ENCODE measurements at regions not wholly inside any gene's neighbourhood (a gene's known extent, or its start where the extent isn't known, plus 50 kb on each side); places are given as distances from the start of the nearest gene placed in this dataset.
A peak's percentile ranks its signal among the peaks of the same experiment; 100 is the strongest.

- DNase-seq = no peak
Measured at GRCh38 chr14:80378084-80378690, 166.9 kb upstream of the DIO2 start.

GRCh38 chr14:80364816-80365215, 153.5 kb upstream of the DIO2 start:
- no peak for DNase-seq

DNA sequence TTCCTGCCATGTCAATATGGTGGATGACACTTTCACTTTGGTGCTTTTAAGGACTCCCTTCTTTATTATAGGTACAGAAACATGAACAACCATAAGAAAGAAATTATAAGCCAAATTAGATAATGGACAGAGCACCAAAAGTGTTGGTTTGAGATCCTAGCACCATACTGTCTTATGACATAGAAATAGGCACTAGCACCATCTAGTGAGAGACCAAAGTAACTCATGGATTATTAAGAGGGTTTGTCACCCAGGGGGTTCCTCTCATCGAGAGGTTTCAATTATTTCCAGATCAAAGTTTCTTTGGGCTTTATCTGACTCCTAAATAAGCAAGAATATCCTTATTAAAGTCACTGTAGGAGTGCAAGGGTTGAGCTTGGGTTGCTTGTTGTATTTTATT, 153.0 kb upstream of the DIO2 start:
- peak; percentile 57 for DNase-seq

DNA sequence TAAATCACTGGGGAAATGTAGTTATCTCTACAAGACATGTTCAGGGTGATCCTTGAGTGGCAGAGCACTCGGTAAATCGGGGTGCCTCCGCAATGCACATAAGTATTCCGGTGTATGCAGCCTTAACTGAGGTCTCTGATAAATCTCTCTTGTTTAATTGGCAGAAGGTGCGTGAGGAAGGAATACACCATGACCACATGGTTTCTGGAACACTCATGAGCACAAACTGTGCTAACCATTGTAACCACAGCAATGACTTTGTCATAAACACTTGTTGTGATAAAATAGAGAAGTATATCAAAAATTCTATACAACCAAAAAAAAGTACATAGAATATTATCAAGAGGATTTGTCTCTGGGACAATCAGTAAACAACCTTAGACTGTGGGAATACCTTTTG, 146.8 kb upstream of the DIO2 start:
- DNase-seq = no peak

- DNase-seq = peak; percentile 29
Measured at GRCh38 chr14:80356413-80356812, 145.1 kb upstream of the DIO2 start.

DNA sequence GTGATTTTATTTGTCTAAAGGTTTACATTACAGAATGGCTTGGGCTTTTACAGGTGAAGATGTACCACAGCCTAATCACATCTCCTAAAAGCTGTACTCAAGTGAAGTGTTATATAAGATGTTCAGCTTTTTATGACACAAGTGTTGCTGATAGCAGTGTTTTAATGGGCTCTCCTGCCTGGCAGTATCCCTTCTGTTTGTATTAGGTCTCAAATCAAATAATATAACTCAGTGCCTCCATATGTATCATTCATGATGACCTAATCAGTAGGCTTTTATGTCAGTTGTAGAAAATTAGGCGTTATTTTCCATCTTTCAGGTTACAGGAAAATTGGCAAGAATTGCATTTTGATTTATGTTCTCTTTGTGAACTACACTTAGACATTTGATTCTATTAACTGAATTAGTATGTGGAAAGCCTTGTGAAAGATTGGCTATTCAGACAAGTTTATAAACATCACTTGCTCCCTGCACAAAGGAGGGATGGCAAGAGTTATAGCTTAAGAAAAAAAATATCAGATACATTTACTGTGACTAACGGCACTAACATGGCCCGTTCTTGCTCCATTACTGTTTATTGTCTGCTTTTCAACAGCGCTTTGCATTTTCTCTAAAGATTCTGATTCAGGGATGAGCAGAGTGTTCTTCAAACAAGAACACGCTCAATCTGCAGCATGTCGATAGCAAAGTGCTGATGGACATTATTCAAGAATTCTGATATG, 143.7 kb upstream of the DIO2 start:
- DNase-seq = no peak

GRCh38 chr14:80352471-80352870, 141.2 kb upstream of the DIO2 start:
- DNase-seq = no peak

GRCh38 chr14:80350707-80351106, 139.4 kb upstream of the DIO2 start:
- no peak for DNase-seq

GRCh38 chr14:80346395-80346794, 135.1 kb upstream of the DIO2 start:
- DNase-seq = no peak

- no peak for DNase-seq
Measured at GRCh38 chr14:80344208-80344607, 132.9 kb upstream of the DIO2 start.

DNA sequence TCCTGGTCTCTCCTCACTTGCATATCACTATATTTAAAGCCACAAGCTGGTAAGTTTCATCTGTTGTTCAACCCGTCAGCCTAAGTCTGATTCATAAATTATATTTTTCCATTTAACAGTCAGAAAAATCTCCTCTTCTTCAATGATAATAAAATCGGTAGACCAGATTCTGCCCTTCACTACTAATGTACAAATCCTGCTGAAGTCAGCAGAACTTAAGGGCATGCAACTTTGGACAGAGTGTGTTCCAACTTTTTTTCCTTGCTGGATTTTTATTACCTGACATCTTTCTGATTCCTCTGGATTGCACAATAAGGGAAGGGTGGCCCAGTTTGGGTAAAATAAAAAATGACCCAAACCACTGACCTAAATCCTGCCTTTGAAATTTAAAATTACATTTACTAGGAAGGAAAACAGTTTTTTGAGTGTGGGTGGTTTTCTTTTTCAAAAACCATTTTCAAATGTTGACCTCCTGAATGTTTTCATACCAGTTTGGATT, 125.4 kb upstream of the DIO2 start:
- no peak for DNase-seq

DNA sequence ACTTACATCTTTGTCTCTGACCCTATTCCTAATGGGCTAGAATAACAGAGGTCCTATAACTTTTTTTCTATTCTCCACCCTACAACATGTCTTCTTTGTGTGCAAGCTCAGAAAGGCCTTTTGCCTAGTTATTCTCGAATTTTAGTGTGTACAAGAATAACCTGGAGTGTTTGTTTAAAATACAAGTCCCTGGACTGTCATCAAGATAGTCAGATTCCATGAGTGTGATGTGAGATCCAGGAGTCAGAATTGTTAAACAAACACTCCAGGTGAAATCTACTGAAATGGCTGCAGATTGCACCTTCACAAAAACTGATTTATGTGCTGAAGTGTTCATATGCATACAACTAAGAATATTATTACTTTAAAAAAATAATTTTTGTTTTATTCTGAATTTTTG, 114.4 kb upstream of the DIO2 start:
- no peak for DNase-seq

GRCh38 chr14:80325112-80325511, 113.8 kb upstream of the DIO2 start:
- no peak for DNase-seq

DNA sequence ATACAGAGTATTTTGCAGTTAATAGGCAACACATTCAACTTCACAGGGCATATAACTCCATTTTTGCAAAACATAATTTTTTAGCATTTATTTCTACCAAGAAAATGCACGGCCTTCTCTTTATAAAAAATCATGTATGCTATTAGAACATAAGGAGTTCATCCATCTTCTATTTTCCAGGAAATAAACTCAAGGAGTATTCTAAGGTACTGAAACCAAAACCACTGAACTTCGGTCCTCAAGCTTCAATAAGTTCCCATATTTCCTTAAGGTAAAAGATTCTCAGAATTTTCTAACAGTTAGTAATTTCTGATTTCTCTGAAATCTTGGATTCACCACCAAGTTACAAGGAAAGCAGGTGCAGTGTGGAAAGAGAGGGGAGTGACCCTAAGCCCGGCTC, 113.3 kb upstream of the DIO2 start:
- DNase-seq = no peak

GRCh38 chr14:80323038-80323665, 111.8 kb upstream of the DIO2 start:
- no peak for DNase-seq

GRCh38 chr14:80316441-80316840, 105.1 kb upstream of the DIO2 start:
- DNase-seq = no peak

GRCh38 chr14:80315681-80316080, 104.4 kb upstream of the DIO2 start:
- no peak for DNase-seq

DNA sequence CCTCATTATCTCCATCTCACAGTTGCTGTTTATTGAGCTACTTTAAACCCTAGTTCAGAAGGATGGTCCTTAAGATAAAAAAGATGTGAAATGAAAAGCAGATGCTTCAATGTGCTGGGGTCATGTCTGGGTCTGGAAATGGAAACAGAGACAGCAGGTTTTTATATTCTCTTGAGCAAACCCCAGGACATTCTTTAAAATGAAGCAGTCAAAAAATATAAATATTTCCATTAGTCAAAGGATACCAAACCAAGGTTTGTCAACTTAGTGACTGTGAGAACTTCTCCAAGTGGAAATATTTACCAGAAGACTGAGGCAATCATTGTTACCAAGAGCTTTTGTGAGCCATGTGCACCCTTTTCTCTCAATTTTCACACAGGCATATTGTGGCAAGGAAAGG, 102.5 kb upstream of the DIO2 start:
- no peak for DNase-seq

GRCh38 chr14:80310938-80311750, 99.8 kb upstream of the DIO2 start:
- no peak for DNase-seq

DNA sequence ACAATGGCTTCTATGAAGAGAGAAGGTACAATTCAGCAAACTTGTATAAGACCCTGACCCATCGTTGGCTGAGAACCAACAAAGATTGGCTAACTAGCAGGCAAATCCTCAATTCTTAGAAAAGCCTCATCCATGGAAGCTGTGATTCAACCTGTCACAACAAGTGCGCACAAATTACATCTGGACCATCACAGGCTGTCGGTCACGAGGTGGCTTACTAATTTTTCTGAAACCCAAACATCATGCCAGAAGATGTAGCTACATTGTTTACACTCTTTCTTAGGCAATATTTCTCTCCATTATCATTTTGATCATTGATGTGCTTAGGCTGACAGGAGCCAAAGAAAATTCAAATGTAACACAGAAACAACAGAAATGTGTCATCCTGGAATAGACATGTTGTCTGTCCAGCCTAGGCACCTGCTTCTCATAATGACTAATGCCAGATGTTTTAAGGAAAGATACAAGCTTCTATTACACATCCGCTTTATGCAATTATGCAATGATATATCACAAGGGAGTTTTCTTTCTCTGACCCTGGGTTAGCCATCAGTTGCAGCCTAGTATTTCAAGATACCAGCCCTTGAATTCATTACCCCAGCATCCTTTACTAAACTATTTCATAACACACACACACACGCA, 92.9 kb upstream of the DIO2 start:
- no peak for DNase-seq

- DNase-seq = no peak
Measured at GRCh38 chr14:80300351-80300750, 89.0 kb upstream of the DIO2 start.

DNA sequence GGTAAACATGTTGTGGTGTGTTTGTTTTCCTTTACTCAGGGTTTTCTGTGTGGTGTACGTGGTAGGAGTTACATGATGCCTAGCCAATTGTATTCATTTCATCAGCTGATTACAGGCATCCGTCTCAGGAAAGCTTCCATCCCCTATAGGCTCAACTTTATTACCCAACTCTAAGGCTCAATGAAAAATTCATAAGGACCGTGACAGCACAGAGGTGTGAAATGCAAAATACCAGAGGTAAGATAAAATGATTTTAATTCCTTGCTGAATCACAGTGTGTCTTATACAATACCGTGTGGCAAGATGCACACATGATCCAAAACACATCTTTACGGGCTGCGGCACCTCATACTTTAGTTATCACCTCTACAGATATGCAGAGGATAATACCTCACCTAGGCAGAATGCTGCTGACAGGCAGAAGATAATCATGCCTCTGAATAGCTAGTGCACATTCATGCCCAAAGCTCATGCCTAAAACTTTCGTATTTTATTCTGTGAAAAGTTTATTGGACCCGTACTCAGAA, 87.2 kb upstream of the DIO2 start:
- DNase-seq = no peak

- no peak for DNase-seq
Measured at GRCh38 chr14:80291101-80291500, 79.8 kb upstream of the DIO2 start.

Measured in NCI-H2171 treated with DMSO at 0.1 percent for 48 hours (cell line).